GM21515 (cell line): ENCODE measurements at regions not wholly inside any gene's neighbourhood (a gene's known extent, or its start where the extent isn't known, plus 50 kb on each side); places are given as distances from the start of the nearest gene placed in this dataset.

Experiments
- ATAC-seq: cut with Tn5 transposase; IDR thresholded peaks from one replicate; pipeline ENCODE4 v1.9.1; 2021; ENCODE audit not compliant: unreplicated experiment

GRCh38 chr11:113584371-113584770 lies 109.2 kb upstream of the DRD2 start:
- no peak for ATAC-seq

DNA sequence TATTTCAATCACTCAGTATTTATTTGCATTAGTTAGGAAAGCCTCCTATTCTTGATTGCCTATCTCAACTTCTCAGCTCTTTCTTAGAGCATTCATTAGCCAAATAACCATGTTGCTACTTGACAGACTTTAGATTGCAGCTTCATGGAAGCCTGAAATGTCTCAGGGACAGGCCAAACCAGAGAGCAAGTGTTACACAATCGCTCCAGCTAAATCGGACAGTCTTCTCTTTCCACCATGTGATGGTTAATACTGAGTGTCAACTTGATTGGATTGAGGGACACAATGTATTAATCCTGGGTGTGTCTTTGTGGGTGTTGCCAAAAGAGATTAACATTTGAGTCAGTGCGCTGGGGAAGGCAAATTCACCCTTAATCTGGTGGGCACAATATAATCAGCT lies 106.5 kb upstream of the DRD2 start:
- no peak for ATAC-seq

DNA sequence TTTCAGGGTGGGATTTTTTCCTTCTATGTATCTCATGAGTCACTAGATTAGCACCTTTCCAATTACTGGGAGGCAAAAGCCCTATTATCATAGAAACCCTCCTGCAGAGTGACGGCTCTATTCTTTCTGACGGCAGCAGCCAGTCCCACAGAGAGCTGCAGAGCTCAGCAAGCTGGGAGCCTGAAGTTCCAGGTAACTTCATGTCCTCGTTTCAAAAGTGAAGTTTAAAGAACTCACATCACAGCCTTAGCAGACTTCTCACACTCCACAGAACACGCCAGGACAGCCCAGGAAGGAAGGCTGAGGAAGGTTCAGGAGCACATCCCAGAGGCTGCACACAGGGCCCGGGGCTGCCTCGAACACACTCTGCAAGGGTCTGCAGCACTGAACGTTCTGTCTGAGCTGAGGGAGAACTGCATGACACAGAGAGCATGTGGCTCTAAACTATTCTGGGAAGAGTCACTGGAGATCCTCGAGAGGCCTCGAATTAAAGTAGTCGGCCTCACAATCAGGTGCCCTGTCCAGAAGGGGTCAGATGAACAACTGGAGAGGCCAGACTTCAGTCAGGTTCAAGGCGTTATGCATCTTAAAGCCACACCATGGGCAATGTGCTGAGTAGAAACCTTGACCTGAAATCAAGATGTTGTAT lies 104.2 kb upstream of the DRD2 start:
- no peak for ATAC-seq

DNA sequence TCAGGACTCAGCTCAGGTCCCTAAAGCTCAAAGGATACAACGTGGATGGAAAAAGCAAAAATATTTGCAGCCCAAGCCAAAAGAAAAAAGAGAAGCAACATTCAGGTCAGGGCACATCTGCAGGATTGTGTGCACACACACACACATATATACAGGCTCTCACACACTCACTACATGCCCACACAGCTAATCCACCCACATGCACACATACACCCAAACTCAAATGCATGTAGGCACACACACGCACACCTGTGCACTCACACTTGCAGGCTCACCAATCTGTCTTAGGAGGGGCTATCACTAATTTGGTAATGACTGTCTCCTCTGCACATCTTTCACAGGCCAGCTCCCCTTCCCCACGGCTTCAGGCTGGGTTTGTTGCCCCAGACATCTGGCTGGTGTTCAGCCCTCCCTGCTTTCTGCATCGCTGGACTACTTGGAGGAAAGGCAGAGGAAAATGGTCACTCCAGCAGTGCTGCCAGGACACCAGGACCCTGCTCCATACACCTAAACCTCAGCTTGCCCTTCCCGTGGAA lies 103.6 kb upstream of the DRD2 start:
- ATAC-seq = no peak

DNA sequence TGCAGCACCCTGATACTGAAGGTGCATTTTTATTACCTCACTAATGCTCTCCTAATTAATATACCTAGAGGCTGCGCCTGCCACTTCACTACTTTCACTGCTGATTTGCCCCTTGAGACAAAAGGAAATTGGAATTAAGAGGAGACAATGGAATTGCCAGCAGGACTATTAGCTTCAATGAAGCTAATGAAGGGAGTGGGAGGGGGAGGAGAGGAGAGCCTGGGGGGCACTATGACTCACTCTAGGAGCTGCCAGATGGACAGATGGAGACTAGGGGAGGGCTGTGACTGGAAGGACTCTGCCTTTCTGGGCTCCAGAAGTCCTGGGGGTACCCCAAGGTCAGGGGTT lies 102.8 kb upstream of the DRD2 start:
- no peak for ATAC-seq

DNA sequence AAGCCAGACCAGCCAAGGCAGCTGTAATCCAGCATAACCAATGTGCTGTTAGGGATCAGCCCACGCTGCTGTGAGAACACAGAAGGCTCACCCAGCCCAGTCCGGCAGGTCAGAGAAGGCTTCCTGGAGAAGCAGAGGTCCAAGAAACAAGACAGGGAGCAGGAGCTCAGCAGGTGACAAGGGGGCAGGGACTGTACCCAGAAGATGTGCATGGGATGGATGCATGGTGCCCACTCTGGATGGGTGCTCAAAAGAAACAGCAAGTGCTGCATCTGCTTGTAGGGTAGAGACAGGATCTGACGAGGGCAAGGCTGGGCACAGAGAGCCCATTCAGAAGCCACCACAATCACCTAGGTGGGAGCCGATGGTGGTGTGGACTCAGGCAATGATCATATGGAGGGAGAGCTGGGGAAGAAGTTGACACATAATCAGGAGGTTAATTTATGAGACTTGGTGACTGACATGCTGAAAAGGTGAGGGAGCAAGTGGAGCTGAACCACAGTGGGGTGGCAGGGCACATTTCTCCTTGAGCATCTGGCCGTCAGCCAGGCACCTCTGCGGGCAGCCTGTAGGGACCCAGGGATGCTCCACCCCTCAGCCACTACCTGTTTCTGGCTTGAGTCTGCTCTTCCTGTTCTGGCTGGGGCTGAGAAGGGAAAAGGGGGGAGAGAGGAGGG lies 102.3 kb upstream of the DRD2 start:
- no peak for ATAC-seq

DNA sequence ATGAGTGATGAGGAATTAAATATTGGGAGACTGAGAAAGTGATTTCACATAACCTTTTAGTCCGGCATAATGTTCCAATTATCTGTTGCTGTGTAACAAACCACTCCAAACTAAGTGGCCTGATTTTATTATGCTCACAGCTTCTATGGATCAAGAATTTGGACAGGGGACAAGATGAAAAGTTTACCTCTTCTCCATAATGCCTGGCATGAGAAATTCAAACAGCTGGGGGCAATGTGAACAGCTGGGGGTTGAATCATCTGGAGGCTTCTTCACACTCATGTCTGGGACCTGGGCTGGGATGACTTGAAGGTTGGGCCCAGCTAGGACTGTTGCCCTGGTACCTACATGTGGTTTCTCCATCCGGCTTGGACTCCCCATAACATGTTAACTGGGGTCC lies 99.4 kb upstream of the DRD2 start:
- no peak for ATAC-seq

- ATAC-seq = no peak
Measured at GRCh38 chr11:113574171-113574570, 99.0 kb upstream of the DRD2 start.

- no peak for ATAC-seq
Measured at GRCh38 chr11:113572136-113572735, 97.0 kb upstream of the DRD2 start.

- no peak for ATAC-seq
Measured at GRCh38 chr11:113571531-113571930, 96.3 kb upstream of the DRD2 start.

DNA sequence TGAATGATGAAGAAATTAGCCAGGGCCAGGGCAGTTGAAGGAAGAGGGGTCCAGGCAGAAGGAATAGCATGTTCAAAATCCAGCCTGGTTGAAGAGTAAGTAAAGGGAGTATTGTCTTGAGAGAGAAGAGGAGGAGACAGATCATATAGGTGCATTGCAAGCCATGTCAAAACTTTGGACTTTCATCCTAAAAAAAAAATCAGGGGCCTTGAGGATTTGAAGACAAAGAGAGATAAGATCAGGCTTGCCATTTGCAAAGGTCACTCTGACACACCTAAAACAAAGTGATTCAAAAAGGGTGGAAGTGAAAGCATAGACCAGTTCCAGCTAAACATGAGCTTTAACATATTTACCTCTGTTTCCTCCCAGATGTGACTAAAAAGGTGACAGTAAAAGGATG lies 95.7 kb upstream of the DRD2 start:
- ATAC-seq = no peak

DNA sequence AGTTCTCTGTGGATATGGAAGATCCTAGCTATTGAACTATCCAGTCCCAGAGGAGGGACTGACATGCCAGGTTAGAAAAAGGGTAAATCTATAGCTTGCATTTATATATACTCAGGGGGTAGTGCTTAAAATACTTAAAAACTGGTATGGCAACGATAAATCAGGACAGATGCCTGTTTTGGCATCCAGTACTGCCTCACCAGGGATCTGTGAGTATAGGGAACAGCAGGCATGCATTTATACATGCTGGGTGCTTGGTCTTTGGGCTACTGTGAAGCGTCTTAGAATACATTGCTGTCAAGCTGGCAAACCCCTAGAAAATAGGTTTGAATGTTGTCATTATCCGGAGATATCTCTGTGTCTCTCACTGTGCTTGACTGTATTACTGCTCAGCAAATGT lies 94.2 kb upstream of the DRD2 start:
- ATAC-seq = no peak

GRCh38 chr11:113568566-113568965 lies 93.4 kb upstream of the DRD2 start:
- no peak for ATAC-seq

DNA sequence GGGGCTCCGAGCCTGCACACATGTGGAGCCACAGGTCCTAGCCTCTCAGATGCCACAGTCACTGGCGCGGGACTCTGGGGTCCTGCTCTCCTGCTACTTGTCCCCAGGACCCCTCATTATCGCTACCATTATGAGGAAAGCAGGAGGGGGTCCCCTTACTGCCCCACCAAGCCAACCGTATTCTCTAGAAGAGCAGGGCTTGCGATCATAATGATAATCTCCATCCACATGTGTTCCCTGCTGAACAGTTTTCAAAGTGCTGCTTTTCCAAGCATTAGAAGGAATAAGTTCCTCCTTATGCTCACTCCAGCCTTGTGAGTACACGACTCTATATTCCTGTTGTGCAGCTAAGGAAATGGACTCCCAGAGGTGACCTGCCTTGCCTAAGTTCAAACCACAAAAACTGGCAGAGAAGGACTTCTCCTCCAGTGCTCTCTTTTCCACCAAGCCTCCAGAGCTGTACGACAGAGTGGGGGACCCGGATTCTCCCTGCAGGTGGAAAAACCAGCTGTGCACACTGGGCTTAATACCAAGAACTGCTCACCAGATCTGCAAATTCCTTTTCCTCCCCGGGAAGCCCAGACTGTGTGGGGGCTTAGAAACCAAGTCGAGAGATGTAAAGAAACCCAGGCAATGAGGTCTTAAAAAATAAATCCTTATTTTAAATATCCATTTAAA lies 92.8 kb upstream of the DRD2 start:
- ATAC-seq = no peak

- no peak for ATAC-seq
Measured at GRCh38 chr11:113567097-113567496, 91.9 kb upstream of the DRD2 start.

DNA sequence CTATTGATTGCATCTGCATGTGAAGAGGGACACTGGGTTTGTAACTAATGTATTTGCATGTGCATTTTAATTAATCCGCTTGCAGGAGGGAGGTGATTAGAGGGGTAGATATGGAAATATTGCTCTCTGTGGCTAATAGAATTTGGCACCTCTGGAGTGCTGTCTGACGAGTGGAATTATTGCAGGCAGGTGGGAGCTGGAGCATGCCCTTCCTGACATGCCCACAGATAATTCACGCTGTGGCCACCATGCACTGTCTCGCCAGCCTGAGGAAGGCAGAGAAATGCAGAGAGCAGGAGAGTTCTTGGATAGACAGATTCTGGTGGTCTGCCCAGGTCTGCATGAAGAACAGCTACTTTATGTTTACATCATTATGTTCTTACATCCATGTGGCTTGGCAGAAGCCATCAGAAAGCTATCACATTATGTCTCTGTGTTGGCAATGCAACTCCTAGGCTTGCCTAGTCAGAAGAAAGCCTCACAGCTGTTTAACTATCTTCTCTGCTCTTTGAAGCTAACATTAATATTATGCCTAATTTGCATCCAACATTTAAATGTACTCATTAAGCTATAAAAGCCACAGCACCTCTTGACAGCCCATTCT lies 89.4 kb upstream of the DRD2 start:
- no peak for ATAC-seq

- ATAC-seq = no peak
Measured at GRCh38 chr11:113563766-113564526, 88.7 kb upstream of the DRD2 start.

DNA sequence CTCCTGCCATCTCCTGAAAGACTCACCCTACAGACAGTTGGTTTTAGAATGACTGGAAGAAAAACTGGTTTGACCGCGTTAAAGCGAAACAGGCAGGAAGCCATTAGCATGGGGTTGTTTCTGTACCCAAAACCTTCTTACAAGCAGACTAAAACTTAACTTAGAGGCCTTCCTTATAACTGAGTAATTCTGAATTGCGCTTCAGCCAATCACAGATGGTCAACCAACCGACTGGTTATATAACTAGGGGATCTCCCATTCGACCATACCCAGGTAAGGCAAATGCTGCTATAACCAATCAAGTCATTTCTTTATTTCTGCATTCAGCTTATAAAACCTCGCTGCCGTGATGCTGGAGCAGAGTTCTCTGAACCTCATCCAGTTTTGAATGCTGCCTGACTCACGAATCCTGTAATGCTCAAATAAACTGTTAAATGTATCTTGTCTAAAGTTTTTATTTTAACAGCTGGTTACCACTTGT lies 87.8 kb upstream of the DRD2 start:
- ATAC-seq = no peak

DNA sequence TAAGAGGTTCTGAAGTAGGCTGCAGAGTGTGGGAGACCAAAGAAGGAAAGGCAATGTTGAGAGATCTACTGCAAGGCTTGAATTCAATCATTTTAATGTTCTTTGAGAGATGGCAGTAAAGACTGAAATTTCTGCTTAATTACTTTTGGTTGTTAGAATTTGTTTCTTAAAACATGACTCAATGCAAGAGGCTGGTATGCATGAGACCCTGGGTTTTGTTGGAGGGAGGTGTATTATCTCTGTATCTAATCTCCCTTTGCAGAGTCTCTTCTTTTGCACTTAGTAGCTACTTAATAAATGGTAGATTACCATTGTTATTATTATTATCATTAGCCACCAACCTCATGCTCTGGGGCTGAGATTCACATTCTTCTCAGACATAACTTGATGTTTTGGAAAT lies 87.4 kb upstream of the DRD2 start:
- no peak for ATAC-seq

- ATAC-seq = no peak
Measured at GRCh38 chr11:113557926-113558325, 82.7 kb upstream of the DRD2 start.

GRCh38 chr11:113556036-113556435 lies 80.8 kb upstream of the DRD2 start:
- no peak for ATAC-seq
